ENCODE measurements at regions not wholly inside any gene's neighbourhood (a gene's known extent, or its start where the extent isn't known, plus 50 kb on each side); places are given as distances from the start of the nearest gene placed in this dataset.

- DNase-seq (ENCODE audit: low read depth in 1 of 2, low spot score in 1 of 2) = no peak
- in situ Hi-C loops (cut with HindIII; ENCODE audit: low pct_unique_long_range_greater_than_20kb, low sequenced_read_pairs) = no loop called here
- TF ChIP-seq JUND (IDR thresholded peaks at IDR 0.05; ENCODE audit: low read depth) = no peak
Observed at GRCh38 chr4:185916683-185917082, 104.7 kb upstream of the SORBS2 start.

- in situ Hi-C loops (cut with HindIII; ENCODE audit: low pct_unique_long_range_greater_than_20kb, low sequenced_read_pairs) = no loop called here
- TF ChIP-seq JUND (IDR thresholded peaks at IDR 0.05; ENCODE audit: low read depth) = no peak
- no peak for DNase-seq (ENCODE audit: low read depth in 1 of 2, low spot score in 1 of 2)
Observed at GRCh38 chr4:185919107-185919506, 107.1 kb upstream of the SORBS2 start.

GRCh38 chr4:185920171-185920570, 108.2 kb upstream of the SORBS2 start:
- DNase-seq (ENCODE audit: low read depth in 1 of 2, low spot score in 1 of 2) = peak in 1 of 2 experiments; percentile 12
- TF ChIP-seq JUND (IDR thresholded peaks at IDR 0.05; ENCODE audit: low read depth) = no peak
- in situ Hi-C loops (cut with HindIII; ENCODE audit: low pct_unique_long_range_greater_than_20kb, low sequenced_read_pairs) = no loop called here

GRCh38 chr4:185920691-185921260, 108.8 kb upstream of the SORBS2 start:
- no peak for DNase-seq (ENCODE audit: low read depth in 1 of 2, low spot score in 1 of 2)
- in situ Hi-C loops (cut with HindIII; ENCODE audit: low pct_unique_long_range_greater_than_20kb, low sequenced_read_pairs) = no loop called here
- TF ChIP-seq JUND (IDR thresholded peaks at IDR 0.05; ENCODE audit: low read depth) = no peak

GRCh38 chr4:185921583-185922555, 109.9 kb upstream of the SORBS2 start:
- no peak for TF ChIP-seq JUND (IDR thresholded peaks at IDR 0.05; ENCODE audit: low read depth)
- in situ Hi-C loops (cut with HindIII; ENCODE audit: low pct_unique_long_range_greater_than_20kb, low sequenced_read_pairs) = no loop called here

GRCh38 chr4:185924458-185925044, 112.6 kb upstream of the SORBS2 start:
- no peak for TF ChIP-seq JUND (IDR thresholded peaks at IDR 0.05; ENCODE audit: low read depth)
- no peak for DNase-seq (ENCODE audit: low read depth in 1 of 2, low spot score in 1 of 2)
- in situ Hi-C loops (cut with HindIII; ENCODE audit: low pct_unique_long_range_greater_than_20kb, low sequenced_read_pairs) = no loop called here

More at GRCh38 chr4:185921583-185922555, 109.9 kb upstream of the SORBS2 start:
- no peak for DNase-seq (ENCODE audit: low read depth in 1 of 2, low spot score in 1 of 2)

- in situ Hi-C loops (cut with HindIII; ENCODE audit: low pct_unique_long_range_greater_than_20kb, low sequenced_read_pairs) = no loop called here
- no peak for TF ChIP-seq JUND (IDR thresholded peaks at IDR 0.05; ENCODE audit: low read depth)
- DNase-seq (ENCODE audit: low read depth in 1 of 2, low spot score in 1 of 2) = no peak
Observed at GRCh38 chr4:185925910-185926360, 113.9 kb upstream of the SORBS2 start.

- in situ Hi-C loops (cut with HindIII; ENCODE audit: low pct_unique_long_range_greater_than_20kb, low sequenced_read_pairs) = no loop called here
- DNase-seq (ENCODE audit: low read depth in 1 of 2, low spot score in 1 of 2) = no peak
- TF ChIP-seq JUND (IDR thresholded peaks at IDR 0.05; ENCODE audit: low read depth) = no peak
Observed at GRCh38 chr4:185931375-185931774, 119.4 kb upstream of the SORBS2 start.

GRCh38 chr4:185931986-185932385, 120.0 kb upstream of the SORBS2 start:
- no peak for DNase-seq (ENCODE audit: low read depth in 1 of 2, low spot score in 1 of 2)
- TF ChIP-seq JUND (IDR thresholded peaks at IDR 0.05; ENCODE audit: low read depth) = no peak
- in situ Hi-C loops (cut with HindIII; ENCODE audit: low pct_unique_long_range_greater_than_20kb, low sequenced_read_pairs) = no loop called here

- TF ChIP-seq JUND (IDR thresholded peaks at IDR 0.05; ENCODE audit: low read depth) = no peak
- in situ Hi-C loops (cut with HindIII; ENCODE audit: low pct_unique_long_range_greater_than_20kb, low sequenced_read_pairs) = no loop called here
- no peak for DNase-seq (ENCODE audit: low read depth in 1 of 2, low spot score in 1 of 2)
Observed at GRCh38 chr4:185932491-185932890, 120.5 kb upstream of the SORBS2 start.

- in situ Hi-C loops (cut with HindIII; ENCODE audit: low pct_unique_long_range_greater_than_20kb, low sequenced_read_pairs) = no loop called here
- DNase-seq (ENCODE audit: low read depth in 1 of 2, low spot score in 1 of 2) = no peak
- no peak for TF ChIP-seq JUND (IDR thresholded peaks at IDR 0.05; ENCODE audit: low read depth)
Observed at GRCh38 chr4:185933078-185933581, 121.1 kb upstream of the SORBS2 start.

- in situ Hi-C loops (cut with HindIII; ENCODE audit: low pct_unique_long_range_greater_than_20kb, low sequenced_read_pairs) = no loop called here
Observed at GRCh38 chr4:185936650-185937376, 124.8 kb upstream of the SORBS2 start.

More at GRCh38 chr4:185936650-185937376, 124.8 kb upstream of the SORBS2 start:
- TF ChIP-seq JUND (IDR thresholded peaks at IDR 0.05; ENCODE audit: low read depth) = no peak
- DNase-seq (ENCODE audit: low read depth in 1 of 2, low spot score in 1 of 2) = no peak
